ENCODE measurements at regions not wholly inside any gene's neighbourhood (a gene's known extent, or its start where the extent isn't known, plus 50 kb on each side); places are given as distances from the start of the nearest gene placed in this dataset.
A peak's percentile ranks its signal among the peaks of the same experiment; 100 is the strongest.

DNA sequence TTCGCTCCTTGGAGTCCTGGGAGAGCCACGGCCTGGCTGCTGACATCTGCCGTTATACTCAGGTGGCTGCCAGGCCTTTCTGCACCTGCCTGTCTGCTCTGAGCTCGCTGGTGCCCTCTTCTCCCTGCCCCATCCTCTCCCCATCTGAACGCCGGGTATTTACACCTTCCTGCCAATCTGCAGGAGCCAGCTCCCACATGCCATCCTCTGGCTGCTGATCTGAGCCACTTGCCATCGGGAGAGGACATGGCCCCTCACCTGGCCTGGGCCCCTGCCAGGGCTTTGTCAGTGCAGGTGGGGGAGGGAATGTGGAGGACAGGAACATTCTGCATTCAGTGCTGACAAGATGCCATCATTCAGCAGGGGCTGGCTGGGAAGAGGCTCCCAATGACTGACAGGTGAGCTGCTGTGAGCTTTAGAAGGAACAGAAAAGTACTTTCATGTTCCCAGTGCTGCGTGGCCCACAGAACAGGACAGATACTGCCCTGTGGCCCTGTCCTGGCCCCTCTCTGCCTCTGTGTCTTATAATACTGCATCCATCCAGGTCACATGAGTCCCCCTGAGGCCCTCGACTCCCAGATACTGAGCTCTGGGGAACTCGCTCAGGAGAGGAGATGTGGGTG lies 96.3 kb upstream of the ZNF469 start:
- Histone ChIP-seq H3K14ac (ENCODE audit: low read length) (no peak overlapping the region), H3K4ac (ENCODE audit: low read length) (no peak overlapping the region), H3K4me1 (ENCODE audit: control insufficient read depth in 2 of 2, insufficient read depth in 1 of 2, low read depth in 1 of 2, low read length in 2 of 2) (no peaks in the 10 kb centered on the region), H4K91ac (ENCODE audit: low read depth, low read length, poor library complexity) (no peak overlapping the region), H3K9ac (ENCODE audit: low read depth, low read length, poor library complexity) (no peak overlapping the region), H3K4me2 (ENCODE audit: insufficient read depth, low read length, poor library complexity, severe bottlenecking) (no peak overlapping the region), H2AFZ (ENCODE audit: low read length) (no peak overlapping the region), H3K36me3 (replicated peaks in 1 of 2; ENCODE audit: control insufficient read depth in 2 of 2, insufficient read depth in 2 of 2, low read length in 2 of 2) (no peaks in the 10 kb centered on the region), H2AK5ac (ENCODE audit: low read depth, low read length) (no peak overlapping the region), H3K18ac (ENCODE audit: low read length) (no peak overlapping the region), H3K9me3 (replicated peaks in 1 of 2; ENCODE audit: control insufficient read depth in 2 of 2, insufficient read depth in 1 of 2, low read depth in 1 of 2, low read length in 2 of 2) (peaks cover 13 to 28% of the 10 kb centered on the region in 2 donors), H3K79me1 (ENCODE audit: low read depth, low read length) (no peaks in the 10 kb centered on the region), H2BK5ac (ENCODE audit: low read length) (no peak overlapping the region), H2BK120ac (ENCODE audit: low read depth, low read length) (peak overlapping the region; percentile 5), H2BK15ac (ENCODE audit: low read length) (no peak overlapping the region), H3K23ac (ENCODE audit: low read depth, low read length, poor library complexity) (no peak overlapping the region), H4K8ac (ENCODE audit: low read depth, low read length) (no peak overlapping the region), H3K27me3 (ENCODE audit: control insufficient read depth in 3 of 3, insufficient read depth in 3 of 3, low read depth in 1 of 3, low read length in 3 of 3) (no peaks in the 10 kb centered on the region), H2BK12ac (ENCODE audit: low read length) (no peak overlapping the region), H3K4me3 (ENCODE audit: low read length in 2 of 2) (no peak overlapping the region), H3K27ac (replicated peaks; ENCODE audit: low read length) (no peak overlapping the region)
- DNase-seq (ENCODE audit: low spot score) = no peak
- WGBS, 2 donors (ENCODE audit: extremely low coverage in 2 of 2, insufficient read length in 2 of 2, insufficient replicate concordance in 1 of 2) = no CpG with 5 or more reads among the region's 10 CpGs

DNA sequence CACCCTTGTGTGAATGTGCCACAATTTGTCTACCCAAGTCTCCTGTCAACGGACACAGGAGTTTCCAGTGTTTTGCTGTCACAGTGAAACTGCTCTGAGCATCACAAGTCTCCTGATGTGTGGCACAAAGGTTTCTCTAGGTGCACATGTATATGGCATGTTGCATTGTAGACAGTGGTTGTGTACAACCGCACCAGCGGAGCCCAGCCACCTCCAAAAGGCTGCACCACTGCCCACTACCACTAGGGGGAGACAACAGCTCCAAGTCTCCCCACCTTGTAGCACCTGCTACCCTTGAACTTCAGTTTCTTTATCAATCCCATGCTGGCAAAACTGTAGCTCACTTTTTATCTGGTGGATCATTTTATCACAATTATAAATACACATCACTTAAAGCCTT lies 95.5 kb upstream of the ZNF469 start:
- H2BK12ac ChIP-seq (ENCODE audit: low read length) = no peak overlapping the region
- H3K79me1 ChIP-seq (ENCODE audit: low read depth, low read length) = no peaks in the 10 kb centered on the region
- no peak overlapping the region for H3K4ac ChIP-seq (ENCODE audit: low read length)
- DNase-seq (ENCODE audit: low spot score) = no peak
- no peak overlapping the region for H3K23ac ChIP-seq (ENCODE audit: low read depth, low read length, poor library complexity)
- no peak overlapping the region for H2BK120ac ChIP-seq (ENCODE audit: low read depth, low read length)
- H2BK5ac ChIP-seq (ENCODE audit: low read length) = no peak overlapping the region
- H3K18ac ChIP-seq (ENCODE audit: low read length) = no peak overlapping the region
- no peak overlapping the region for H3K4me2 ChIP-seq (ENCODE audit: insufficient read depth, low read length, poor library complexity, severe bottlenecking)
- no peak overlapping the region for H2AK5ac ChIP-seq (ENCODE audit: low read depth, low read length)
- H3K27me3 ChIP-seq (ENCODE audit: control insufficient read depth in 3 of 3, insufficient read depth in 3 of 3, low read depth in 1 of 3, low read length in 3 of 3) = no peaks in the 10 kb centered on the region
- no peak overlapping the region for H3K27ac ChIP-seq (replicated peaks; ENCODE audit: low read length)
- WGBS, 2 donors (ENCODE audit: extremely low coverage in 2 of 2, insufficient read length in 2 of 2, insufficient replicate concordance in 1 of 2) = no CpG with 5 or more reads among the region's 3 CpGs
- no peaks in the 10 kb centered on the region for H3K4me1 ChIP-seq (ENCODE audit: control insufficient read depth in 2 of 2, insufficient read depth in 1 of 2, low read depth in 1 of 2, low read length in 2 of 2)
- H4K91ac ChIP-seq (ENCODE audit: low read depth, low read length, poor library complexity) = no peak overlapping the region
- H3K14ac ChIP-seq (ENCODE audit: low read length) = no peak overlapping the region
- no peak overlapping the region for H3K4me3 ChIP-seq (ENCODE audit: low read length in 2 of 2)
- no peak overlapping the region for H3K9ac ChIP-seq (ENCODE audit: low read depth, low read length, poor library complexity)
- H3K36me3 ChIP-seq (replicated peaks in 1 of 2; ENCODE audit: control insufficient read depth in 2 of 2, insufficient read depth in 2 of 2, low read length in 2 of 2) = no peaks in the 10 kb centered on the region
- H2BK15ac ChIP-seq (ENCODE audit: low read length) = no peak overlapping the region
- H2AFZ ChIP-seq (ENCODE audit: low read length) = no peak overlapping the region
- peaks cover 10 to 23% of the 10 kb centered on the region in 2 donors for H3K9me3 ChIP-seq (replicated peaks in 1 of 2; ENCODE audit: control insufficient read depth in 2 of 2, insufficient read depth in 1 of 2, low read depth in 1 of 2, low read length in 2 of 2)
- H4K8ac ChIP-seq (ENCODE audit: low read depth, low read length) = no peak overlapping the region

DNA sequence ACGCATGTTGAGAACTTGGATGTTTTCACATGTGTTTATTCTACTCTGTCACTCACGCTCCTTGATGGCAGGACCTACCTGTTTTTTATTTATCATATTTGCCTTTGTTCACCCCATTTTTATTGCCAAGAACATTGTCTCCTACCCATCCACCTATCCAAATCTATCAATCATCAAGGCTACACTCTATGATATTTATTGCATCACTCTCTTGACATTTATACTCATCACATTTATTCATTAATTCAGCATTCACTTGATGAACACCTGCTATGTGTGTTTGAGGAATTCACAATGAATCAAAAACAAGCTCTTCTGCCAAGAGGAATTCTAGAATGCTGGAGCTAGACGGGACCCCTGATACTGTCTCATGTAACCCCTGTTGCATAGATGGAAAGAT lies 94.5 kb upstream of the ZNF469 start:
- Histone ChIP-seq H3K4ac (ENCODE audit: low read length) (no peak overlapping the region), H2BK5ac (ENCODE audit: low read length) (no peak overlapping the region), H3K27ac (replicated peaks; ENCODE audit: low read length) (no peak overlapping the region), H3K79me1 (ENCODE audit: low read depth, low read length) (no peaks in the 10 kb centered on the region), H3K14ac (ENCODE audit: low read length) (no peak overlapping the region), H3K4me3 (ENCODE audit: low read length in 2 of 2) (no peak overlapping the region), H3K4me2 (ENCODE audit: insufficient read depth, low read length, poor library complexity, severe bottlenecking) (no peak overlapping the region), H2AFZ (ENCODE audit: low read length) (no peak overlapping the region), H3K27me3 (ENCODE audit: control insufficient read depth in 3 of 3, insufficient read depth in 3 of 3, low read depth in 1 of 3, low read length in 3 of 3) (peaks cover 0 to 2% (median 0%) of the 10 kb centered on the region in 3 experiments), H3K23ac (ENCODE audit: low read depth, low read length, poor library complexity) (no peak overlapping the region), H3K36me3 (replicated peaks in 1 of 2; ENCODE audit: control insufficient read depth in 2 of 2, insufficient read depth in 2 of 2, low read length in 2 of 2) (no peaks in the 10 kb centered on the region), H3K9ac (ENCODE audit: low read depth, low read length, poor library complexity) (no peak overlapping the region), H2AK5ac (ENCODE audit: low read depth, low read length) (no peak overlapping the region), H2BK12ac (ENCODE audit: low read length) (no peak overlapping the region), H3K18ac (ENCODE audit: low read length) (no peak overlapping the region), H4K91ac (ENCODE audit: low read depth, low read length, poor library complexity) (no peak overlapping the region), H4K8ac (ENCODE audit: low read depth, low read length) (no peak overlapping the region), H3K9me3 (replicated peaks in 1 of 2; ENCODE audit: control insufficient read depth in 2 of 2, insufficient read depth in 1 of 2, low read depth in 1 of 2, low read length in 2 of 2) (peaks cover 10 to 23% of the 10 kb centered on the region in 2 donors), H2BK120ac (ENCODE audit: low read depth, low read length) (no peak overlapping the region), H2BK15ac (ENCODE audit: low read length) (no peak overlapping the region), H3K4me1 (ENCODE audit: control insufficient read depth in 2 of 2, insufficient read depth in 1 of 2, low read depth in 1 of 2, low read length in 2 of 2) (no peaks in the 10 kb centered on the region)
- no CpG with 5 or more reads among the region's 3 CpGs for WGBS, 2 donors (ENCODE audit: extremely low coverage in 2 of 2, insufficient read length in 2 of 2, insufficient replicate concordance in 1 of 2)
- DNase-seq (ENCODE audit: low spot score) = no peak

DNA sequence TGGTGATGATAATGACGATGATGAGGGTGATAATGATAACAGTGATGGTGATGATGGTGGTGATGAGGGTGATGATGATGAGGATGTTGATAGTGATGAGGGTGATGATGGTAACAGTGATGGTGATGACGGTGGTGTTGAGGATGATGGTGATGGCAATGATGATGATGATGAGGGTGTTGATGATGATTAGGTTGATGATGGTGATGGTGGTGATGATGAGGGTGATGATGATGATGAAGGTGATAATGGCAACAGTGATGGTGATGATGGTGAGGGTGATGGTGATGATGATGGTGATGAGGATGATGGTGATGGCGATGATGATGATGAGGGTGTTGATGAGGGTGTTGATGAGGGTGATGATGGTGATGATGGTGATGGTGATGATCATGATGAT lies 93.8 kb upstream of the ZNF469 start:
- Histone ChIP-seq H2AFZ (ENCODE audit: low read length) (no peak overlapping the region), H2BK120ac (ENCODE audit: low read depth, low read length) (no peak overlapping the region), H3K18ac (ENCODE audit: low read length) (no peak overlapping the region), H2BK15ac (ENCODE audit: low read length) (no peak overlapping the region), H3K4me2 (ENCODE audit: insufficient read depth, low read length, poor library complexity, severe bottlenecking) (no peak overlapping the region), H3K79me1 (ENCODE audit: low read depth, low read length) (no peaks in the 10 kb centered on the region), H3K4me1 (ENCODE audit: control insufficient read depth in 2 of 2, insufficient read depth in 1 of 2, low read depth in 1 of 2, low read length in 2 of 2) (no peaks in the 10 kb centered on the region), H3K27ac (replicated peaks; ENCODE audit: low read length) (no peak overlapping the region), H4K8ac (ENCODE audit: low read depth, low read length) (no peak overlapping the region), H3K4me3 (ENCODE audit: low read length in 2 of 2) (no peak overlapping the region), H3K9me3 (replicated peaks in 1 of 2; ENCODE audit: control insufficient read depth in 2 of 2, insufficient read depth in 1 of 2, low read depth in 1 of 2, low read length in 2 of 2) (peaks cover 10 to 23% of the 10 kb centered on the region in 2 donors), H3K36me3 (replicated peaks in 1 of 2; ENCODE audit: control insufficient read depth in 2 of 2, insufficient read depth in 2 of 2, low read length in 2 of 2) (no peaks in the 10 kb centered on the region), H3K27me3 (ENCODE audit: control insufficient read depth in 3 of 3, insufficient read depth in 3 of 3, low read depth in 1 of 3, low read length in 3 of 3) (peaks cover 0 to 2% (median 0%) of the 10 kb centered on the region in 3 experiments), H3K14ac (ENCODE audit: low read length) (no peak overlapping the region), H3K9ac (ENCODE audit: low read depth, low read length, poor library complexity) (peak overlapping the region; percentile 7), H4K91ac (ENCODE audit: low read depth, low read length, poor library complexity) (no peak overlapping the region), H2AK5ac (ENCODE audit: low read depth, low read length) (no peak overlapping the region), H3K4ac (ENCODE audit: low read length) (no peak overlapping the region), H2BK5ac (ENCODE audit: low read length) (no peak overlapping the region), H2BK12ac (ENCODE audit: low read length) (no peak overlapping the region), H3K23ac (ENCODE audit: low read depth, low read length, poor library complexity) (no peak overlapping the region)
- DNase-seq (ENCODE audit: low spot score) = no peak
- WGBS, 2 donors (ENCODE audit: extremely low coverage in 2 of 2, insufficient read length in 2 of 2, insufficient replicate concordance in 1 of 2) = 100% methylated on average over 1 to 3 of the region's 3 CpGs

Data from neuronal stem cell (in vitro differentiated cells).